ENCODE measurements at regions not wholly inside any gene's neighbourhood (a gene's known extent, or its start where the extent isn't known, plus 50 kb on each side); places are given as distances from the start of the nearest gene placed in this dataset.

DNA sequence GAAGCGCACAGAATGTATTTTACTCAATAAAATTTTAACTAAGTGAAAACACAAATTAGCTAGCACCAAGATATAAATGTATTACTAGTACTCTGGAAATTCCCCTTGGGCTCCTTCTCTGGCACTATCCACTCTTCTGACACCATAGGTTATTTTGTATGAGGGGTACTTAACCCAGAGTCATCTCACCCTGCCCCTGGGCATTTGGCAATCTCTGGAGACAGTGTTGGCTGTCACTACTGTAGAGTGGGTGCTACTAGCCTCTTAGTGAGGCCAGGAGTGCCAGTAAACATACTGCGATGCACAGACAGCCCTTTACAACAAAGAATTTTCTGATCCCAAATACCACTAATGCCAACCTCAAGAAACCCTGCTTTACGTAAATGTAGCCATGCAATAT, 246.3 kb upstream of the KBTBD8 start:
- TF ChIP-seq, protein P1, sequence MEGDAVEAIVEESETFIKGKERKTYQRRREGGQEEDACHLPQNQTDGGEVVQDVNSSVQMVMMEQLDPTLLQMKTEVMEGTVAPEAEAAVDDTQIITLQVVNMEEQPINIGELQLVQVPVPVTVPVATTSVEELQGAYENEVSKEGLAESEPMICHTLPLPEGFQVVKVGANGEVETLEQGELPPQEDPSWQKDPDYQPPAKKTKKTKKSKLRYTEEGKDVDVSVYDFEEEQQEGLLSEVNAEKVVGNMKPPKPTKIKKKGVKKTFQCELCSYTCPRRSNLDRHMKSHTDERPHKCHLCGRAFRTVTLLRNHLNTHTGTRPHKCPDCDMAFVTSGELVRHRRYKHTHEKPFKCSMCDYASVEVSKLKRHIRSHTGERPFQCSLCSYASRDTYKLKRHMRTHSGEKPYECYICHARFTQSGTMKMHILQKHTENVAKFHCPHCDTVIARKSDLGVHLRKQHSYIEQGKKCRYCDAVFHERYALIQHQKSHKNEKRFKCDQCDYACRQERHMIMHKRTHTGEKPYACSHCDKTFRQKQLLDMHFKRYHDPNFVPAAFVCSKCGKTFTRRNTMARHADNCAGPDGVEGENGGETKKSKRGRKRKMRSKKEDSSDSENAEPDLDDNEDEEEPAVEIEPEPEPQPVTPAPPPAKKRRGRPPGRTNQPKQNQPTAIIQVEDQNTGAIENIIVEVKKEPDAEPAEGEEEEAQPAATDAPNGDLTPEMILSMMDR (IDR thresholded peaks at IDR 0.05), result no peak
- no peak for TF ChIP-seq POLR2A (IDR thresholded peaks at IDR 0.05)

Measured in adrenal gland (tissue), 5 donors.